Eye (tissue), 1 donor: ENCODE measurements at regions not wholly inside any gene's neighbourhood (a gene's known extent, or its start where the extent isn't known, plus 50 kb on each side); places are given as distances from the start of the nearest gene placed in this dataset.
"Not testable (repeated sequence)": the region's sequence is repeated elsewhere in the genome, so short reads cannot be mapped to it uniquely, and the experiment has no call there.

Experiments used
- DNase-seq: peaks from one replicate; pipeline ENCODE4 v3.0.0-alpha.2; 2015

- peak; percentile 80 for DNase-seq
These were observed 65.2 kb downstream of the CCDC195 start for GRCh38 chr2:224650815-224651439.

DNA sequence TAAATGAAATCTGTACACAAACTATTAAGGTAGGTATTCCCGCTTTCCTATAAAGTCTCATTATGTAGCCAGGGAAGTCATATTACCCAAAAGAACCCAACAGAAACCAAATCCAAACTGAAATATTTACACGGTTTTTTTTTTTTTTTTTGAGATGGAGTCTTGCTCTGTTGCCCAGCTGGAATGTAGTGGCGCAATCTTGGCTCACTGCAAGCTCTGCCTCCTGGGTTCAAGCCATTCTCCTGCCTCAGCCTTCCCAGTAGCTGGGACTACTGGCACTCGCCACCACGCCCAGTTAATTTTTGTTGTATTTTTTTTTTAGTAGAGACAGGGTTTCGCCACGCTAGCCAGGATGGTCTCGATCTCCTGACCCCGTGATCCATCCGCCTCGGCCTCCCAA, 62.5 kb upstream of the CUL3 start:
- DNase-seq: not testable (repeated sequence)

- peak; percentile 45 for DNase-seq
These were observed 61.2 kb upstream of the CUL3 start for GRCh38 chr2:224646242-224646846.

DNA sequence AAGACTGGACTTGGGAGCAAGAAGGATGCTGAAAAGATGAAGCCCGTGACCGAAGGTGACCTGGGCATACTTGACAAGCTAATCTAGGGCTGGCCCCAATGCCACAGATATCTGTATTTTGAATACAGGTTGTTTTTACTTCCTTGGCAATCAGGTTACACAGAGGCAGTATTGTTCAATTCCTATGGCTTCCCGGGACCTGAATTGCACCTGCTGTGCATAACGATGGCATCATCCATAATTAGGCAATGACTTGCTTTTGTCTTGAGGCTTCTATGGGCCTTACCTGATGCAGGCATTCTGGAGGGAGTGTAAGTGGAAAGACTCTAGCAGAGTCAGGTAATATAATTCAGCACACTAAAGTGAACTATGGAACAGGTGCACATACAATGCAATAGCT, 60.6 kb upstream of the CUL3 start:
- no peak for DNase-seq

DNA sequence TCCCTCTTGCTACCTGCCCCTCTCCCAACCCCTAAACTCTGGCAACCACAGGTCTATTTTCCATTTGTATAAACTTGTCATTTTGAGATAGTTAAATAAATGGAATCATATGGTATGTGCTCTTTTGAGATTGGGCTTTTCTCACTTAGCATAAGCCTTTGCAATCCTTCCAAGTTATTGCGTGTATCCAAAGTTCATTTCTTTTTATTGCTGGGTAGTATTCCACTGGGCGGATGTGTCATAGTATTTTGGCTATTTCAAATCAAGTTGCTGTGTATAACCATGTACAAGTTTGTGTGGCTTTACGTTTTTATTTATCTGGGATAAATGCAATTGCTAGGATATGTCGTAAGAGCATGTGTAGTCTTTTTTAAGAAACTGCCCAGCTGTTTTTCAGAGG, 55.5 kb upstream of the CUL3 start:
- no peak for DNase-seq

DNA sequence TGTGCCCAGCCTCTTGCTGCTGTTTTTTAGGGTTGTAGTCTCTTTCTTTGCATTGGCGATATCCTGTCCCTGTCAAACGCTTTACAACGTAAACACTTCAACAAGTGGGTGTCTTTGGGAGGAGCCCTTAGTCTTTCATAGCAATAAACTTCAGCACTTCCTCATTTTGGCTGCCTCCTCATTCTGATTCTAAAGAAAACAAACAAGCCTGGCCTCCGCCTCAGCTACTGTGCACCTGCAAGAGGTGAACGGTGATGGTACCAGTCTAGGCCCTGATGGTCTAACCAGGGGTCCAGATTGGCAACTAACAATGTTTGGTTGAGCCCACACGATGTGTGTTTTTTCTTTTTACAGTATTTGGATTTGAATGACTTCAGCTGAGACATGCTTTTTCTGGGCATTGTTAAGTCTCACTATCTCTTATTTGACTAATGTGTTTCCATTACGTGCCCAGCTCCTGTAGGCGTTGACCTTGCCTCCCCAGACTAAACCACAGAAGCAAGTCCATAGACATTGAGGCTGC, 53.2 kb upstream of the CUL3 start:
- no peak for DNase-seq
